Stimulated activated CD4-positive, alpha-beta T cell treated with anti-CD3 and anti-CD28 coated beads, Interleukin-12 subunit alpha, Interleukin-12 subunit beta, amount 100 ng/mL, for 48 hours (primary cell): ENCODE measurements at regions not wholly inside any gene's neighbourhood (a gene's known extent, or its start where the extent isn't known, plus 50 kb on each side); places are given as distances from the start of the nearest gene placed in this dataset.
"Not testable (repeated sequence)": the region's sequence is repeated elsewhere in the genome, so short reads cannot be mapped to it uniquely, and the experiment has no call there.

Source experiments
- DNase-seq, 3 donors: peaks; one replicate each; pipeline ENCODE4 v3.0.0-alpha.2; 2020; ENCODE audit warnings: low read depth in 2 of 3, low spot score in 1 of 3

- no peak for DNase-seq
These were observed 151.8 kb upstream of the MSX2 start for GRCh38 chr5:174572591-174572990.

GRCh38 chr5:174573221-174573994 is 151.0 kb upstream of the MSX2 start:
- DNase-seq = no peak

- no peak for DNase-seq
These were observed 149.3 kb upstream of the MSX2 start for GRCh38 chr5:174575043-174575442.

- no peak for DNase-seq
These were observed 148.3 kb upstream of the MSX2 start for GRCh38 chr5:174576042-174576441.

- no peak for DNase-seq
These were observed 142.9 kb upstream of the MSX2 start for GRCh38 chr5:174581479-174581878.

GRCh38 chr5:174581894-174582293 is 142.5 kb upstream of the MSX2 start:
- no peak for DNase-seq

GRCh38 chr5:174583071-174583470 is 141.3 kb upstream of the MSX2 start:
- no peak for DNase-seq

GRCh38 chr5:174585472-174585871 is 138.9 kb upstream of the MSX2 start:
- no peak for DNase-seq

- DNase-seq = not testable (repeated sequence)
These were observed 138.2 kb upstream of the MSX2 start for GRCh38 chr5:174586163-174586562.

- no peak for DNase-seq
These were observed 135.4 kb upstream of the MSX2 start for GRCh38 chr5:174589011-174589410.

- no peak for DNase-seq
These were observed 134.8 kb upstream of the MSX2 start for GRCh38 chr5:174589599-174589998.

- DNase-seq = no peak
These were observed 133.6 kb upstream of the MSX2 start for GRCh38 chr5:174590820-174591219.

GRCh38 chr5:174596429-174596828 is 128.0 kb upstream of the MSX2 start:
- DNase-seq = no peak

GRCh38 chr5:174599992-174600391 is 124.4 kb upstream of the MSX2 start:
- DNase-seq = no peak

GRCh38 chr5:174601946-174602345 is 122.4 kb upstream of the MSX2 start:
- no peak for DNase-seq

- DNase-seq = no peak
These were observed 118.2 kb upstream of the MSX2 start for GRCh38 chr5:174606153-174606552.

- no peak for DNase-seq
These were observed 117.7 kb upstream of the MSX2 start for GRCh38 chr5:174606646-174607045.

GRCh38 chr5:174607205-174607604 is 117.2 kb upstream of the MSX2 start:
- no peak for DNase-seq

- no peak for DNase-seq
These were observed 116.5 kb upstream of the MSX2 start for GRCh38 chr5:174607916-174608315.

- DNase-seq = no peak
These were observed 115.7 kb upstream of the MSX2 start for GRCh38 chr5:174608631-174609097.

GRCh38 chr5:174609116-174609515 is 115.3 kb upstream of the MSX2 start:
- no peak for DNase-seq

GRCh38 chr5:174610968-174611367 is 113.4 kb upstream of the MSX2 start:
- no peak for DNase-seq

GRCh38 chr5:174612686-174613085 is 111.7 kb upstream of the MSX2 start:
- DNase-seq = no peak
